ENCODE measurements at regions not wholly inside any gene's neighbourhood (a gene's known extent, or its start where the extent isn't known, plus 50 kb on each side); places are given as distances from the start of the nearest gene placed in this dataset.

GRCh38 chr12:42701084-42701483, 111.5 kb upstream of the PRICKLE1 start:
- TF ChIP-seq, protein P1, sequence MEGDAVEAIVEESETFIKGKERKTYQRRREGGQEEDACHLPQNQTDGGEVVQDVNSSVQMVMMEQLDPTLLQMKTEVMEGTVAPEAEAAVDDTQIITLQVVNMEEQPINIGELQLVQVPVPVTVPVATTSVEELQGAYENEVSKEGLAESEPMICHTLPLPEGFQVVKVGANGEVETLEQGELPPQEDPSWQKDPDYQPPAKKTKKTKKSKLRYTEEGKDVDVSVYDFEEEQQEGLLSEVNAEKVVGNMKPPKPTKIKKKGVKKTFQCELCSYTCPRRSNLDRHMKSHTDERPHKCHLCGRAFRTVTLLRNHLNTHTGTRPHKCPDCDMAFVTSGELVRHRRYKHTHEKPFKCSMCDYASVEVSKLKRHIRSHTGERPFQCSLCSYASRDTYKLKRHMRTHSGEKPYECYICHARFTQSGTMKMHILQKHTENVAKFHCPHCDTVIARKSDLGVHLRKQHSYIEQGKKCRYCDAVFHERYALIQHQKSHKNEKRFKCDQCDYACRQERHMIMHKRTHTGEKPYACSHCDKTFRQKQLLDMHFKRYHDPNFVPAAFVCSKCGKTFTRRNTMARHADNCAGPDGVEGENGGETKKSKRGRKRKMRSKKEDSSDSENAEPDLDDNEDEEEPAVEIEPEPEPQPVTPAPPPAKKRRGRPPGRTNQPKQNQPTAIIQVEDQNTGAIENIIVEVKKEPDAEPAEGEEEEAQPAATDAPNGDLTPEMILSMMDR (IDR thresholded peaks at IDR 0.05 in 2 of 3, conservative IDR thresholded peaks at IDR 0.05 in 1 of 3; ENCODE audit: borderline replicate concordance in 1 of 3, insufficient read depth in 1 of 3, low read depth in 2 of 3, low read length in 2 of 3): no peak
- TF ChIP-seq SIN3A (IDR thresholded peaks at IDR 0.05; ENCODE audit: low read depth): no peak
- TF ChIP-seq, protein P2, sequence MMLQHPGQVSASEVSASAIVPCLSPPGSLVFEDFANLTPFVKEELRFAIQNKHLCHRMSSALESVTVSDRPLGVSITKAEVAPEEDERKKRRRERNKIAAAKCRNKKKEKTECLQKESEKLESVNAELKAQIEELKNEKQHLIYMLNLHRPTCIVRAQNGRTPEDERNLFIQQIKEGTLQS (IDR thresholded peaks at IDR 0.05): no peak
- TF ChIP-seq POLR2AphosphoS5 (IDR thresholded peaks at IDR 0.05; ENCODE audit: low read depth, low read length): no peak
- no peak for TF ChIP-seq REST (IDR thresholded peaks at IDR 0.05; ENCODE audit: low read depth)
- TF ChIP-seq EZH2phosphoT487 (IDR thresholded peaks at IDR 0.05; ENCODE audit: borderline replicate concordance): no peak
- no peak for TF ChIP-seq POLR2A (IDR thresholded peaks at IDR 0.05; ENCODE audit: borderline replicate concordance, extremely low read depth, insufficient read depth, insufficient read length)
- no peak for TF ChIP-seq EZH2 (IDR thresholded peaks at IDR 0.05)
- no peak for TF ChIP-seq RAD21 (IDR thresholded peaks at IDR 0.05; ENCODE audit: low read depth)
- TF ChIP-seq ZFX (IDR thresholded peaks at IDR 0.05): no peak
- TF ChIP-seq CEBPB (IDR thresholded peaks at IDR 0.05; ENCODE audit: low read depth): no peak
